Mesothelial cell of epicardium (in vitro differentiated cells): ENCODE measurements at regions not wholly inside any gene's neighbourhood (a gene's known extent, or its start where the extent isn't known, plus 50 kb on each side); places are given as distances from the start of the nearest gene placed in this dataset.

ENCODE experiments used
- DNase-seq, 2 experiments: peaks; one replicate each; pipeline ENCODE4 v3.0.0; 2021; ENCODE audit warnings: low spot score in 2 of 2; ENCODE audit not compliant: unreplicated experiment in 2 of 2
- H3K27ac Mint-ChIP-seq: 2 replicates; pipeline ENCODE4 v1.8.0; 2021; ENCODE audit warnings: mixed read lengths
- H3K27me3 Mint-ChIP-seq: 2 replicates; pipeline ENCODE4 v1.8.0; 2021; ENCODE audit warnings: low read depth, mixed read lengths
- H3K36me3 Mint-ChIP-seq: 2 replicates; pipeline ENCODE4 v1.8.0; 2021; ENCODE audit warnings: mixed read lengths
- H3K4me1 Mint-ChIP-seq: 2 replicates; pipeline ENCODE4 v1.8.0; 2021; ENCODE audit warnings: mixed read lengths
- H3K4me3 Mint-ChIP-seq: 2 replicates; pipeline ENCODE4 v1.8.0; 2021; ENCODE audit warnings: mild to moderate bottlenecking, moderate library complexity, mixed read lengths
- H3K9me3 Mint-ChIP-seq: 2 replicates; pipeline ENCODE4 v1.8.0; 2021; ENCODE audit warnings: mixed read lengths
- TF ChIP-seq, protein P1 (sequence below): fragments of 200-600 bp; sonication (generic); IDR thresholded peaks from one replicate; pipeline ENCODE4 v1.5.0; 2021; ENCODE audit warnings: antibody characterized with exemption; ENCODE audit not compliant: unreplicated experiment

DNA sequence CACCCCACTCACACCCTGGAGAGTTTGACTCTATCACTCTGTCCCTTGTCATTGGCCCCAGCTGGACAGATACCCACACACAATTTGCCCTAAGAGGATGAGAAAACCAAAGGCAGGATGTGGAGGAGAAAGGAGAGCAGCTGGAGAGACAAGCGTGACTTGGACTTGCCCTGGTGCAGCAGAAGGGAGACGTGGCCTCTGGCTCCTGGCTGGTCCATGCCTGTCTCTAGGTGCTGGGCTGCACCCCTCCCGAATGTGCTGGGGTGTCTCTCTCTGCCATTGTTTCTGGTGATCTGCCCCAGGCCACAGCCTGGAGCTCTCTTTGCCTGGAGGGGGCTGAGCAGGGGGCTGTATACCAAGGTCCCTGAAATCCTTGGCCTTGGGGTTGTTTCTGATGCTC lies 88.7 kb upstream of the HDAC4 start:
- no peaks in the 10 kb centered on the region for H3K9me3 Mint-ChIP-seq
- no peak for DNase-seq
- H3K27me3 Mint-ChIP-seq = peaks cover 20% of the 10 kb centered on the region
- no peak overlapping the region for H3K27ac Mint-ChIP-seq
- TF ChIP-seq, protein P1, sequence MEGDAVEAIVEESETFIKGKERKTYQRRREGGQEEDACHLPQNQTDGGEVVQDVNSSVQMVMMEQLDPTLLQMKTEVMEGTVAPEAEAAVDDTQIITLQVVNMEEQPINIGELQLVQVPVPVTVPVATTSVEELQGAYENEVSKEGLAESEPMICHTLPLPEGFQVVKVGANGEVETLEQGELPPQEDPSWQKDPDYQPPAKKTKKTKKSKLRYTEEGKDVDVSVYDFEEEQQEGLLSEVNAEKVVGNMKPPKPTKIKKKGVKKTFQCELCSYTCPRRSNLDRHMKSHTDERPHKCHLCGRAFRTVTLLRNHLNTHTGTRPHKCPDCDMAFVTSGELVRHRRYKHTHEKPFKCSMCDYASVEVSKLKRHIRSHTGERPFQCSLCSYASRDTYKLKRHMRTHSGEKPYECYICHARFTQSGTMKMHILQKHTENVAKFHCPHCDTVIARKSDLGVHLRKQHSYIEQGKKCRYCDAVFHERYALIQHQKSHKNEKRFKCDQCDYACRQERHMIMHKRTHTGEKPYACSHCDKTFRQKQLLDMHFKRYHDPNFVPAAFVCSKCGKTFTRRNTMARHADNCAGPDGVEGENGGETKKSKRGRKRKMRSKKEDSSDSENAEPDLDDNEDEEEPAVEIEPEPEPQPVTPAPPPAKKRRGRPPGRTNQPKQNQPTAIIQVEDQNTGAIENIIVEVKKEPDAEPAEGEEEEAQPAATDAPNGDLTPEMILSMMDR = no peak
- no peak overlapping the region for H3K4me3 Mint-ChIP-seq
- H3K4me1 Mint-ChIP-seq = peaks cover 5% of the 10 kb centered on the region
- H3K36me3 Mint-ChIP-seq = no peaks in the 10 kb centered on the region

DNA sequence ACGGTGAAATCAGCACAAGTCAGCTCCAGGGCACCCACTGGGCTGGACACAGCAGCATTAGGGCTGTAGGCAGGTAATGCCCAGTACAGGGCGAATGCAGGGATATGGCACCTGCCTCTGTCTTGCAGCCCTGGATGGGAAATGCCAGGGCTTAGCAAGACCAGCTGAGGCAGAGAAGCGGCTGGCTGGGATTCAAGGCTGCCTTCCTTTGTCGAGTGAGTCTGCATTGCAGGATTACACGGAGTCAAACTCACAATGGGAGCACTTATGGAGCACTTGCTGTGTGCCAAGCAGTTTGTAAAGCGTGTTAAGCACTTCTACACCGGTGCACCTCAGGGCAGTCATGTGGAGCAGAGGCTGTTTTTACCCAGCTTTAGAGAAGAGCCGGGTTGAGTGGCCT lies 87.3 kb upstream of the HDAC4 start:
- H3K4me3 Mint-ChIP-seq = no peak overlapping the region
- no peaks in the 10 kb centered on the region for H3K36me3 Mint-ChIP-seq
- TF ChIP-seq, protein P1 = no peak
- no peak for DNase-seq
- peaks cover 15% of the 10 kb centered on the region for H3K27me3 Mint-ChIP-seq
- no peaks in the 10 kb centered on the region for H3K9me3 Mint-ChIP-seq
- peaks cover 5% of the 10 kb centered on the region for H3K4me1 Mint-ChIP-seq
- H3K27ac Mint-ChIP-seq = no peak overlapping the region

DNA sequence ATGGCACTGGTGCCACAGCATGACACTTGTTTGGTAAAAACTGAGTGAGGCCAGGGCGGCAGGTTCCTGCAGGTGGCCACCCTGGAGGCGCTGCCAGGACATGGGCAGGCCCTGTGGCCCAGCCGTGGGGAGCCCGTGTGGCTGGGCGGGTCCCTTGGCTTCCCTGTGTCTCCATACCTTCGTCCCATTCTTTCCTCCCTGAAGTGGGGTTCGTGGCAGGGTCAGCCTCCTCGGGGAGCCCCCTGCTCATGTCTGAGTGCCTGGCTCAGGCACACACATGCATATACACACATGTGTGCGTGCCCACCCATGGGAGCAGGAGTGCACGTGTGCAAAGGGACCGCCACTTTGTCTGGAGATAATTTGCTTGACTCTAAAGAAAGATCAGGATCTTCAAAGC lies 86.5 kb upstream of the HDAC4 start:
- TF ChIP-seq, protein P1 = no peak
- no peaks in the 10 kb centered on the region for H3K9me3 Mint-ChIP-seq
- DNase-seq = no peak
- no peak overlapping the region for H3K4me3 Mint-ChIP-seq
- H3K27ac Mint-ChIP-seq = no peak overlapping the region
- H3K27me3 Mint-ChIP-seq = peaks cover 14% of the 10 kb centered on the region
- no peaks in the 10 kb centered on the region for H3K36me3 Mint-ChIP-seq
- peaks cover 6% of the 10 kb centered on the region for H3K4me1 Mint-ChIP-seq

DNA sequence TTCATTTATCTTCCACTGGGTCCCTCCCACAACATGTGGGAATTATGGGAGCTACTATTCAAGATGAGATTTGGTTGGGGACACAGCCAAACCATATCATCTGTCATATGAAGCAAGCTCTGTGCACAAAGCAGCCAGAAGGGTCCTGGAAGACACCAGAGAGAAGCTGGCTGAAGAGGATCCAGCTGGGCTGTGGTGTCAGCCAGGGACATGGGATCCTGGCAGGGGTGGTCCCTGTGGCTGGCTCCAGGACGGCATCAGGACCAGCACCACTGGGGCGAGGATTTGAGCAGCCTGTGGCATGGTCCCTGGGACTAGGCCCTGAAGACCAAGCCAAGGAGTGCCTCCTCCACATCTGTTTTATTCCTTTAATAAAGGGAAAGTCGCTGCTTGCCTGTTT lies 84.8 kb upstream of the HDAC4 start:
- TF ChIP-seq, protein P1 = no peak
- no peak for DNase-seq
- Mint-ChIP-seq H3K27me3 (peaks cover 6% of the 10 kb centered on the region), H3K4me1 (peaks cover 6% of the 10 kb centered on the region), H3K4me3 (no peak overlapping the region), H3K9me3 (no peaks in the 10 kb centered on the region), H3K36me3 (no peaks in the 10 kb centered on the region), H3K27ac (no peak overlapping the region)

DNA sequence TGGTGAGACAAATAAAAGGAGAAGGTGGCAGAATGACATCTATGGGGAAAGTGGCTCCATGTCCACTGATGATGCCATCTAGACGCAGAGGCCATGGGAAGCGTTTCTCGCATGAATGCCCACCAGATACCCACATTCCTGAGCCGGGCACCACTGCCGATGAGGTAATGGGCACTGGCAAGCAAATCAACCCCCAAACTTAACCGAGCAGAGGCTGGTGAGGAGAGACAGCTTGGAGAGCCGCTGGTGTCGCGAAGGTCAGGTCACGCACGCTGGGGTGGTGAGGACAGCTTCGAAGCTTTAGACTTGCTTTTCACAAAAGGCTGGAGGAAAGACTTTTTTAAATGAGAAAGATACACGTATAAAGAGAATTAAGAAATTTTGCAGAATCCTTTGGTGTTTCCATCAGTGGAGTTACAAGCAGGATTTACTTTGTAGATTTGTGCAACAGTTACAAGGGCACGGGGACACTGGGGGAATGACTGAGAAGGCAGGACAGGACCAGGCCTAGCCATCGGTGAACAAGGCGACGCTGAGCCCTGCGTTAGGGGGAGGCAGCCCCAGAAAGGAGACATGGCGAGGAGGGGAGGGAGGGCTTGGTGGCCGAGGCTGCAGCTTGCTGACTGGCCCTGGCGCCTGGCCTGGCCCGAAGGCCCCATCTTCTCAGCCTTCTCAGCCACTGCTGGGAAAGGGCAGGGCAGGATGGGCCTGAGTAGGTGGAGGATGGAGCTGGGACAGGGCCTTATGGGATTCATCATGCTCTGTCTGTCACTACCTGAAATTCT lies 83.9 kb upstream of the HDAC4 start:
- TF ChIP-seq, protein P1 = no peak
- no peak for DNase-seq
- Mint-ChIP-seq H3K36me3 (no peaks in the 10 kb centered on the region), H3K4me1 (peaks cover 6% of the 10 kb centered on the region), H3K27me3 (peaks cover 2% of the 10 kb centered on the region), H3K4me3 (no peak overlapping the region), H3K9me3 (no peaks in the 10 kb centered on the region), H3K27ac (no peak overlapping the region)
